Uterus (tissue), 2 donors: ENCODE measurements at regions not wholly inside any gene's neighbourhood (a gene's known extent, or its start where the extent isn't known, plus 50 kb on each side); places are given as distances from the start of the nearest gene placed in this dataset.

Experiments
- CTCF ChIP-seq, 4 experiments: fragments of 200-600 bp in 2 of 4; fragments of 450-650 bp in 2 of 4; sonication (generic) in 2 of 4; IDR thresholded peaks; one replicate each; pipeline ENCODE4 v1.5.1; 2016 to 2019; ENCODE audit warnings: antibody characterized with exemption in 4 of 4, mild to moderate bottlenecking in 2 of 4, moderate library complexity in 1 of 4
- POLR2A ChIP-seq, 2 donors: fragments of 450-650 bp; IDR thresholded peaks; one replicate each; pipeline ENCODE4 v1.6.1; 2016; ENCODE audit warnings: antibody characterized with exemption in 2 of 2, mild to moderate bottlenecking in 1 of 2, moderate library complexity in 1 of 2

GRCh38 chr15:29911705-29912104 is 89.4 kb upstream of the TJP1 start:
- no peak for TF ChIP-seq CTCF (IDR thresholded peaks at IDR 0.05)
- no peak for TF ChIP-seq POLR2A (IDR thresholded peaks at IDR 0.05)
